Osteocyte (in vitro differentiated cells): ENCODE measurements at regions not wholly inside any gene's neighbourhood (a gene's known extent, or its start where the extent isn't known, plus 50 kb on each side); places are given as distances from the start of the nearest gene placed in this dataset.

Experiments used
- DNase-seq: peaks from one replicate; pipeline ENCODE4 v3.0.0; 2021; ENCODE audit warnings: mixed read lengths; ENCODE audit not compliant: unreplicated experiment; ENCODE audit errors: extremely low spot score
- H3K27ac Mint-ChIP-seq: one replicate; pipeline ENCODE4 v1.8.0; 2021; ENCODE audit warnings: mild to moderate bottlenecking, mixed read lengths; ENCODE audit not compliant: unreplicated experiment
- H3K27me3 Mint-ChIP-seq: one replicate; pipeline ENCODE4 v1.8.0; 2021; ENCODE audit warnings: mixed read lengths; ENCODE audit not compliant: unreplicated experiment
- H3K36me3 Mint-ChIP-seq: one replicate; pipeline ENCODE4 v1.8.0; 2021; ENCODE audit warnings: mixed read lengths; ENCODE audit not compliant: unreplicated experiment
- H3K4me1 Mint-ChIP-seq: one replicate; pipeline ENCODE4 v1.8.0; 2021; ENCODE audit warnings: mixed read lengths; ENCODE audit not compliant: unreplicated experiment
- H3K4me3 Mint-ChIP-seq: one replicate; pipeline ENCODE4 v1.8.0; 2021; ENCODE audit warnings: mild to moderate bottlenecking, moderate library complexity, mixed read lengths; ENCODE audit not compliant: unreplicated experiment
- H3K9me3 Mint-ChIP-seq: one replicate; pipeline ENCODE4 v1.8.0; 2021; ENCODE audit warnings: mixed read lengths; ENCODE audit not compliant: unreplicated experiment
- CTCF ChIP-seq: fragments of 200-600 bp; sonication (generic); IDR thresholded peaks from 2 replicates; pipeline ENCODE4 v1.5.0; 2021; ENCODE audit warnings: antibody characterized with exemption, mild to moderate bottlenecking, moderate library complexity

- Mint-ChIP-seq H3K4me1 (peaks cover 25% of the 10 kb centered on the region), H3K4me3 (no peak overlapping the region), H3K36me3 (no peaks in the 10 kb centered on the region), H3K27ac (no peak overlapping the region), H3K9me3 (peaks cover 4% of the 10 kb centered on the region), H3K27me3 (no peaks in the 10 kb centered on the region)
- TF ChIP-seq CTCF: no peak
- no peak for DNase-seq
These were observed 248.9 kb downstream of the BCOR start for GRCh38 chrX:39848900-39849299.

DNA sequence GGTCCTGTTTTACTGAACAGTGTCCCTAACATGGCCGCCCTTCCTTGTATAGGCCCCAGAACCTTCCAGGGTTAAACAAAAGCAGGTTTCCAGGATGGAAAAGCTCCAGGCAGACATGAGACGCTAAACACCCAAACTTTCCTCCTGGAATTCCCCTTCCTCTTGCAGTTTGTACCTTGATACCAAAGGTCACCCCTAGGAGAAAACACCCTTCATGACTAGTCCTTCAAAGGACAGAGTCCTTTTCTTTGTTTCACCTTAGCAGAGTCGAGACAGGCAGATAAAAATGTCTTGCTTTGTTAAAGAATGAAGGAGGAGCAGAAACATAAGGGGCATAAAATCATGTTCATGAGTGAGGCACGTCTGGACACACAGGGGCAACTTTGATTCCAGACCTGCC lies 247.5 kb downstream of the BCOR start:
- TF ChIP-seq CTCF: no peak
- peaks cover 4% of the 10 kb centered on the region for H3K9me3 Mint-ChIP-seq
- no peak for DNase-seq
- no peaks in the 10 kb centered on the region for H3K27me3 Mint-ChIP-seq
- peaks cover 32% of the 10 kb centered on the region for H3K4me1 Mint-ChIP-seq
- H3K27ac Mint-ChIP-seq: no peak overlapping the region
- no peaks in the 10 kb centered on the region for H3K36me3 Mint-ChIP-seq
- no peak overlapping the region for H3K4me3 Mint-ChIP-seq

- H3K27ac Mint-ChIP-seq: no peak overlapping the region
- H3K9me3 Mint-ChIP-seq: peaks cover 4% of the 10 kb centered on the region
- no peaks in the 10 kb centered on the region for H3K27me3 Mint-ChIP-seq
- no peaks in the 10 kb centered on the region for H3K36me3 Mint-ChIP-seq
- peaks cover 37% of the 10 kb centered on the region for H3K4me1 Mint-ChIP-seq
- no peak for TF ChIP-seq CTCF
- no peak for DNase-seq
- no peak overlapping the region for H3K4me3 Mint-ChIP-seq
These were observed 247.1 kb downstream of the BCOR start for GRCh38 chrX:39850630-39851152.

DNA sequence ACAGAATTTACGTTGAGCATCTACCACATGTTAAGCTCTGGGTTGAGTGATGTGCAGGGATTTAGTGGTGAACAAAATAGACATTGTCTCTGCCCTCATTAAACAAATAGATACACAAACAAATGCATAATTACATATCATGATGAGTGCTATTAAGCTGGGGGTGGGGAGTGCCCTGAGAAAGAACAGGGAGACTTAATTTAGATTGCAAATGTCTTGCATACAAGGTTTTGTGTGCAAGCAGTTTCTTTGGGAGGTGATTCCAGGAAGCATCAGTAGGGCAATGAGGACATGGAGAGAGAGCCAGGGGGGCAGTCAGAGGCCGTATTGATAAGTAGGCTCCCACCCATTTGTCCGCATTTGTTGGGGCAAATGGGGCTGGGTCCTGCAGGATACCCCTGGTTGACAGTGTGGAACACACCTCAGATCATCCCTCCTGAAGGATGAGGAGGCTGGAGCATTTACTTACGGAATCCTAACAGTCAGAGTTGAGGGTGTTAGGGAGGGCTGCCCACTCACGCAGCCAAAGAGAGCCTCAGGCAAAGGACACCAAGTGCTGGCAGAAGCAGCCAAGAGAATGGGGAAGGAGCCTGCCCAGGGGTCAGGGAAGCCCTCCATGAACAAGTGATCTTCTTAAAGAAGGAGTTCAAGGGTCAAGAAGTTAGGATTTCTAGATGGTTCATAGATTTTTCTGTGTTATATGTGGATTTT lies 245.9 kb downstream of the BCOR start:
- no peak for TF ChIP-seq CTCF
- Mint-ChIP-seq H3K27me3 (no peaks in the 10 kb centered on the region), H3K4me1 (peaks cover 46% of the 10 kb centered on the region), H3K36me3 (no peaks in the 10 kb centered on the region), H3K27ac (no peak overlapping the region), H3K9me3 (peaks cover 4% of the 10 kb centered on the region), H3K4me3 (no peak overlapping the region)
- no peak for DNase-seq

- peaks cover 47% of the 10 kb centered on the region for H3K4me1 Mint-ChIP-seq
- H3K27me3 Mint-ChIP-seq: no peaks in the 10 kb centered on the region
- H3K27ac Mint-ChIP-seq: no peak overlapping the region
- TF ChIP-seq CTCF: no peak
- no peaks in the 10 kb centered on the region for H3K36me3 Mint-ChIP-seq
- no peak for DNase-seq
- H3K4me3 Mint-ChIP-seq: no peak overlapping the region
- peaks cover 4% of the 10 kb centered on the region for H3K9me3 Mint-ChIP-seq
These were observed 245.3 kb downstream of the BCOR start for GRCh38 chrX:39852491-39852890.
